Stromal cell of bone marrow (primary cell): ENCODE measurements at regions not wholly inside any gene's neighbourhood (a gene's known extent, or its start where the extent isn't known, plus 50 kb on each side); places are given as distances from the start of the nearest gene placed in this dataset.

Source experiments
- DNase-seq: peaks from one replicate; pipeline ENCODE4 v3.0.0-alpha.2; 2012; ENCODE audit warnings: low read depth

- no peak for DNase-seq
These were observed 265.2 kb downstream of the RPS24 start for GRCh38 chr10:78298835-78299234.

GRCh38 chr10:78299851-78300468 lies 266.3 kb downstream of the RPS24 start:
- no peak for DNase-seq

- no peak for DNase-seq
These were observed 266.9 kb downstream of the RPS24 start for GRCh38 chr10:78300526-78300925.

- no peak for DNase-seq
These were observed 267.8 kb downstream of the RPS24 start for GRCh38 chr10:78301481-78301880.

GRCh38 chr10:78301891-78302738 lies 268.5 kb downstream of the RPS24 start:
- no peak for DNase-seq

GRCh38 chr10:78302739-78302988 lies 269.0 kb downstream of the RPS24 start:
- no peak for DNase-seq

- peak; percentile 84 for DNase-seq
These were observed 269.6 kb downstream of the RPS24 start for GRCh38 chr10:78302989-78303854.

GRCh38 chr10:78304091-78305045 lies 270.7 kb downstream of the RPS24 start:
- no peak for DNase-seq

GRCh38 chr10:78305311-78305710 lies 271.6 kb downstream of the RPS24 start:
- DNase-seq = no peak

- DNase-seq = no peak
These were observed 272.7 kb downstream of the RPS24 start for GRCh38 chr10:78306358-78306757.

- no peak for DNase-seq
These were observed 273.9 kb downstream of the RPS24 start for GRCh38 chr10:78307576-78307975.

GRCh38 chr10:78309536-78310237 lies 276.0 kb downstream of the RPS24 start:
- DNase-seq = no peak

- no peak for DNase-seq
These were observed 276.9 kb downstream of the RPS24 start for GRCh38 chr10:78310481-78311080.

GRCh38 chr10:78312197-78313047 lies 278.8 kb downstream of the RPS24 start:
- DNase-seq = peak; percentile 41

- no peak for DNase-seq
These were observed 279.4 kb downstream of the RPS24 start for GRCh38 chr10:78313048-78313381.

GRCh38 chr10:78313636-78314035 lies 280.0 kb downstream of the RPS24 start:
- no peak for DNase-seq

- no peak for DNase-seq
These were observed 281.0 kb downstream of the RPS24 start for GRCh38 chr10:78314651-78315050.

- DNase-seq = peak; percentile 36
These were observed 282.8 kb downstream of the RPS24 start for GRCh38 chr10:78316451-78316931.

GRCh38 chr10:78318305-78318704 lies 284.6 kb downstream of the RPS24 start:
- DNase-seq = no peak

GRCh38 chr10:78319371-78319770 lies 285.7 kb downstream of the RPS24 start:
- no peak for DNase-seq
